ENCODE measurements at regions not wholly inside any gene's neighbourhood (a gene's known extent, or its start where the extent isn't known, plus 50 kb on each side); places are given as distances from the start of the nearest gene placed in this dataset.

GRCh38 chr1:87717157-87717670, 388.5 kb downstream of the LMO4 start:
- TF ChIP-seq, protein P1, sequence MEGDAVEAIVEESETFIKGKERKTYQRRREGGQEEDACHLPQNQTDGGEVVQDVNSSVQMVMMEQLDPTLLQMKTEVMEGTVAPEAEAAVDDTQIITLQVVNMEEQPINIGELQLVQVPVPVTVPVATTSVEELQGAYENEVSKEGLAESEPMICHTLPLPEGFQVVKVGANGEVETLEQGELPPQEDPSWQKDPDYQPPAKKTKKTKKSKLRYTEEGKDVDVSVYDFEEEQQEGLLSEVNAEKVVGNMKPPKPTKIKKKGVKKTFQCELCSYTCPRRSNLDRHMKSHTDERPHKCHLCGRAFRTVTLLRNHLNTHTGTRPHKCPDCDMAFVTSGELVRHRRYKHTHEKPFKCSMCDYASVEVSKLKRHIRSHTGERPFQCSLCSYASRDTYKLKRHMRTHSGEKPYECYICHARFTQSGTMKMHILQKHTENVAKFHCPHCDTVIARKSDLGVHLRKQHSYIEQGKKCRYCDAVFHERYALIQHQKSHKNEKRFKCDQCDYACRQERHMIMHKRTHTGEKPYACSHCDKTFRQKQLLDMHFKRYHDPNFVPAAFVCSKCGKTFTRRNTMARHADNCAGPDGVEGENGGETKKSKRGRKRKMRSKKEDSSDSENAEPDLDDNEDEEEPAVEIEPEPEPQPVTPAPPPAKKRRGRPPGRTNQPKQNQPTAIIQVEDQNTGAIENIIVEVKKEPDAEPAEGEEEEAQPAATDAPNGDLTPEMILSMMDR (IDR thresholded peaks at IDR 0.05) = no peak
- no peak for TF ChIP-seq POLR2A (IDR thresholded peaks at IDR 0.05)

Measured in testis (tissue), 2 donors.